Astrocyte of the spinal cord (primary cell): ENCODE measurements at regions not wholly inside any gene's neighbourhood (a gene's known extent, or its start where the extent isn't known, plus 50 kb on each side); places are given as distances from the start of the nearest gene placed in this dataset.

Source experiments
- DNase-seq: peaks from one replicate; pipeline ENCODE4 v3.0.0; 2011; ENCODE audit warnings: low read depth, low spot score
- H3K4me3 ChIP-seq: 2 replicates; pipeline ENCODE4 v1.5.1; 2011; ENCODE audit warnings: low read depth, mild to moderate bottlenecking, low read length, moderate library complexity
- CTCF ChIP-seq: IDR thresholded peaks from 2 replicates; pipeline ENCODE4 v1.5.1; 2012; ENCODE audit warnings: low read depth, mild to moderate bottlenecking, low read length, inconsistent platforms
- in situ Hi-C: cut with HindIII; loops from 2 replicates; pipeline ENCODE4 v1.10.0; 2017; ENCODE audit warnings: low sequenced_read_pairs

DNA sequence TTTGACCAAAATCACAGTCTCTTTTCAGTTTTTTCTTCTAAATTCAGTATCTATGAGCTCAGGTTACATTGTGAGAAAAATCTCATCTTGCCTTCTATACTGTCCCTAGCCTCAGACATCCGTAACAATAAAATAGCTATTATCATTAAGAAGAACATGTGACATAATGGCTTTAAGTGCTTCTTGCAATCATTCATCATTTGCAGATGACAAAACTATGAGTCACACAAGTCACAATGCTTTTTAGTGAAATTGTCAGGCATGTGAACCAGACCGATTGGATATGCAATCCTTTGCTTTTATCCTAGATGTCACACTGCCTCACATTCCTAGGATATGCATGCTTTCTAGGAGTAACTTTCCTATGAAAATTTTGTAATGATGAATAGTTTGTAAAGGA is 313.1 kb downstream of the SLC6A15 start:
- no peak for TF ChIP-seq CTCF
- DNase-seq: peak; percentile 25
- in situ Hi-C loops: no loop called here

DNA sequence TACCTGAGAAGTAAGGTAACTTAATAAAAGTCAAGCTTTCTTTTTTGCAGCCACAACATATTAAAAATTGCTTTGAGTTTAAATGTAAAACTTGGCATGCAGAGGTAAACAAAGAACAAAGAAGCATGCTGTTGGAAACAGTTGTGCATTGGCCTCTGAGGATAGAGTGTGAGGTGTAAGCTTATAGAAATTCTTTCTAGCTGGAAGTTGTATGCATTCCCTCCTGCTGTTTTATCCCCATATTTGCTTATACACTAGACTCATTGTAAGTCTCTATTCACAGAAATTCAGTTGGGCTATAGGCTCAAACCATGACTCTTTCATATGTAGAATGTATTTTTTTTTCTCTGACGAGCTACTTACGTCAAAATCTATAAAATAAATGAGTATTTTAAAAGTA is 316.3 kb downstream of the SLC6A15 start:
- DNase-seq: no peak
- in situ Hi-C loops: no loop called here
- no peak overlapping the region for H3K4me3 ChIP-seq
- TF ChIP-seq CTCF: no peak

More for the DNA sequence above, 313.1 kb downstream of the SLC6A15 start:
- no peak overlapping the region for H3K4me3 ChIP-seq

DNA sequence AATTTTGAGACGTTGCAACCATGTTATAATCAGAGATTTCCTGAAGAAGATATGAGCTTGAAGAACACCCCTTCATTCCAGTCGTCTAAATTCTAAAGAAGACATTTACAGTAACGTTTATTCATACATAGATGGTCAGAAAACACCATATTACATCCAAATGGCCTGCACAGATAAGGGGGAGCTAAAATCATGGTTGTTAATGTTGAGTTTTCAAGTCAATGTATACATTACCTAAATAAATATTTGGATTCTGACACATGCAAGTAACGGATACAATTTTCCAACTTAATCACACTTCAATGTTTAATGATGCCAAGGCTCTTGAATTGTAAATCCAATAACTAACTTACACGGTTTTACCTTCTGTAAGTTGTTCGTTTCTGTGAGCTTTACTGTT is 318.4 kb downstream of the SLC6A15 start:
- no peak for DNase-seq
- TF ChIP-seq CTCF: no peak
- in situ Hi-C loops: no loop called here
- H3K4me3 ChIP-seq: no peak overlapping the region

- no peak for TF ChIP-seq CTCF
- DNase-seq: no peak
- in situ Hi-C loops: no loop called here
- no peak overlapping the region for H3K4me3 ChIP-seq
Observed at GRCh38 chr12:84585776-84586395, 326.7 kb downstream of the SLC6A15 start.

DNA sequence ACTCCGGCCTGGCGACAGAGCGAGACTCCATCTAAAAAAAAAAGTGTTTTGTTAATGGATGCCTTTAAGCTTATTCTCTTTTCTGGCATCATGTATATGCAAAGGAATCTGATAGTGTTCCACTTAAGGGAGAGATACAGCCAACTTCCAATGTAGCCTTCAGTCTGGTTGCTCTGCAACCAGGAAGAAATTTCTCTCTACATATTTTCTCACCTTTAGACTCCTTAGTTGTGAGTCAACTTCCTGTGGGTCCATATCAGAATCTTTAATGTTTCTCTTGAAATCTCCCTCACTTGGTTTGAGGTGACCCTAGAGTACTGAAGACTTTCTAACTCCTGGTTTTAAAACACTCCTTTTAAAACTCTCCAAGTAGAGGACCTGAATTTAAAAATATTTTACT is 340.4 kb downstream of the SLC6A15 start:
- H3K4me3 ChIP-seq: no peak overlapping the region
- in situ Hi-C loops: no loop called here
- no peak for TF ChIP-seq CTCF
- DNase-seq: no peak

DNA sequence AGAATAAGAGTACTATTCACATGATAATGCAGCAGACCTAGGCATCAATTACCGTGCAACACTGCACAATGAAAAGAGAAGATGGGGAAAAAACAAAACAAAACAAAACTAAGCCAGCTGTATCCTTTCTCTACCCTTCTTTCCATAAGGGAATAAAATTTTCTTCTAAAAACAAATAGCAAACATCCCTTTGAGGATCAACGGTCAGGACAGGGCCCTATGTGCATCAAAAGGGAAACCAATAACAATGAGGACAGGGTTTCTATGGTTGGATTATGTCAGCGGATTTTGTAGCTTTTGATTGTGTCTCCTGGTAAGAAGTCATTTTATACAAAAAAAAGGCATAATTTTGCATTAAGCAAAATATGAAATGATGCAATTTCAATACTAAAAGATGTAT is 350.3 kb downstream of the SLC6A15 start:
- in situ Hi-C loops: no loop called here
- DNase-seq: no peak
- TF ChIP-seq CTCF: no peak
- H3K4me3 ChIP-seq: no peak overlapping the region

DNA sequence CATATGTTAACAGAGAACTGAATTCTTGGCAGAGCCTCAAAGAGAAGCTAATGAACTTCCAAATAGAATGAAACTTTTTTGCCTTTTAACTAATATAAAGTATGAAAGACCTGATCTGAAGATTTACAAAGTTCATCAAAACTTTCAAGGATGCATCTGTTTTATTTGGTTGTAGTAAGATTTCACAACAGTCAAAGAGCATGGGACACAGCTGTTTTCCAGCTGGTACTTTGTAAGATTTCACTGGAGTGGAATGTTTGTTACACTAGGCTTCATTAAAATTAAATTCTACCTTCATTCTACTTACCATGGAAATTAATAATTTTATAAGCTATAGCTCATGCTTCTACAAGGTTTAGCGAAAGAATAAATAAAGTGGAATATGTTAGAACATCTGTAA is 351.2 kb downstream of the SLC6A15 start:
- TF ChIP-seq CTCF: no peak
- H3K4me3 ChIP-seq: no peak overlapping the region
- no peak for DNase-seq
- in situ Hi-C loops: no loop called here
